NCI-H1417 (cell line): ENCODE measurements at regions not wholly inside any gene's neighbourhood (a gene's known extent, or its start where the extent isn't known, plus 50 kb on each side); places are given as distances from the start of the nearest gene placed in this dataset.
A peak's percentile ranks its signal among the peaks of the same experiment; 100 is the strongest.

Experiments used
- DNase-seq, 3 experiments: peaks; one replicate each; lab custom pipeline; 2025; lab: John Stamatoyannopoulos, UW

DNA sequence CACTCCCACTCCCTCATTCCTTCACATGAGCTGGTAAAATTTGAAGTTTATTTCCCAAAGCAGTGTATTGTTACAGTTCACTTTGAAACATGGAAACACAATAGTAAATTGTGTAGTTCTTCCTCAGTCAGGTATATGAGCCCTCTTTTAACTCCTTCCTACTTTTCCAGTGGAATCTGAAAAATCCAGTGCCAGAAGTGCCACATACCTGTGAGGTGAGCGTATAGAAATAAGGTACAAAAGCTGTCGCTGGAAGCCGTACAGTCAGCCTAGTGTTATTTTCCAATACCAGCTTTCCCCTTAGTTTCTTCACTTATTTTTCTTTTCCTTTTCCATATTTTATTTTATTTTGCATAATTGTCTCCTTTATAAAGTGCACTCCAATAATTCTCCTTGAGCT lies 81.7 kb upstream of the CADM2 start:
- DNase-seq: no peak

DNA sequence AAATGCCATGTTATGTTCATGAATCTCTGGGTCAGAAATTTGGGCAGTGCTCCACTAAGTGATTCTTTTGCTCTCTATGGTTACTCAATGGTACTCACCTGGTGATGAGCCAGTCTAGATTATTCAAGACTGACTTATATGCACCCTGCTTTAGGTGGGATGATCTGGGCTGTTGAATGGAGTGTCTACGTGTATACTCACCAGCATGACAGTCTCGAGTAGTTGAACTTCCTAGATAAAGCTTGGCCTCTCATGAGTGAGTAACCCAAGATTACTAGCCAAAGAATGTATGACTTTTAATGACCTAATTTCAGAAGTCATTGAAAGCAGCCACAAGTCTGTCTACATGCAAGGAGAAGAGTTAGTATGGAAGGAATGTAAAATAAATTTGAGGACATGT lies 77.5 kb upstream of the CADM2 start:
- DNase-seq: no peak

DNA sequence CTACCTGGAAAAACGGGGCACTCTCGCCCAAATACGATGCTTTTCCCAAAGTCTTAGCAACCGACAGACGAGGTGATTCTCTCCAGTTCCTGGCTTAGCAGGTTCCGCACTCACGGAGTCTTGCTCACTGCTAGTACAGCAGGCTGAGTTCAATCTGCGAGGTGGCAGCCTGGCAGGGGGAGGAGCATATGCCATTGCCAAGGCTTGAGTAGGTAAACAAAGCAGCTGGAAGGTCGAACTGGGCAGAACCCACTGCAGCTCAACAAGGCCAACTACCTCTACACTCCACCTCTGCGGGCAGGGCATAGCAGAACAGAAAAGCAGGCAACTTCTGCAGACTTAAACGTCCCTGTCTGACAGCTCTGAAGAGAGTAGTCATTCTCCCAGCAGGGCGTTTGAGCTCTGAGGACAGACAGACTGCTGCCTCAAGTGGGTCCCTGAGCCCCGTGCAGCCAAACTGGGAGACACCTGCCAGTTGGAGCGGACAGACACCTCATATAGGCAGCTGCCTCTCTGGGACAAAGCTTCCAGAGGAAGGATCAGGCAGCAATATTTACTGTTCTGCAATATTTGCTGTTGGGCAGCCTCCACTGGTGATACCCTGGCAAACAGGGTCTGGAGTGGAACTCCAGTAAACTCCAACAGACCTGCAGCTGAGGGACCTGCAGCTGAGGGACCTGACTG lies 73.4 kb upstream of the CADM2 start:
- peak in 1 of 3 experiments; percentile 25 for DNase-seq

DNA sequence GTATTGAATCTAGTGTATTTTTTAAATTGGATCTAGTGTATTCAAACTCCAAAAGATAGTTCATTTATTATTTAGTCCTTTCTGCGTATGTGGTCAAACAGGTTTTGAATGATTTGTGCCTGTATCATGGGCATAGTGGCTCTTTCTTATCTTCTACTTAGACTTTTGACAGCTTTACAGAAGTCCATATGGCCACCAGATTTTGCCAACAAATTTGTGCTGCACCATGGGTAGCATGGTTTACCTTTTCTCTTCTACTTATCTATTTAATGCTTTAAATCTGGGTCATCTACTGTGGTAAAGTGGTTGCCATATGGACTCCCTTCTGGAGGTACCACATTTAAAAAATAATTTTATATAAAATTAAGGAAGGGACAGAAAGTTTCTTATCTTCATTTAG lies 66.9 kb upstream of the CADM2 start:
- DNase-seq: no peak

DNA sequence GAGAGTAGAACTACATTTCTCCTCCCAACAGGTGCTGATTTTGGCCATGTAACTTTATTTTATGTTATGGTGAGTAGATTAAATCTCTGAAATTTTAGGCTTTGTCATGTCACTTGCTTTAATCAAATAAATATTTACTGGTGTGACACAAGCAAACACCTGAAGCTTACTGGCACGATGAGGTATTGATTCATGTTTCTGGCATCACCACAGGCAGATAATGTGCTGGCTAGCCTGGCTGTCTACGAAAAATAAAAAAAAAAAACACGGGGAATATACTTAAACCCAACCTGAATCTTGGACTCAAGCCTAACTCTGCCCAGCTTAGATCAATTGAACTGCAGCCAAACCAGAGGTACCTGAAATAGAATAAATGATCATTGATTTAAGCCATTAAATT lies 65.6 kb upstream of the CADM2 start:
- peak in 1 of 3 experiments; percentile 4 for DNase-seq

DNA sequence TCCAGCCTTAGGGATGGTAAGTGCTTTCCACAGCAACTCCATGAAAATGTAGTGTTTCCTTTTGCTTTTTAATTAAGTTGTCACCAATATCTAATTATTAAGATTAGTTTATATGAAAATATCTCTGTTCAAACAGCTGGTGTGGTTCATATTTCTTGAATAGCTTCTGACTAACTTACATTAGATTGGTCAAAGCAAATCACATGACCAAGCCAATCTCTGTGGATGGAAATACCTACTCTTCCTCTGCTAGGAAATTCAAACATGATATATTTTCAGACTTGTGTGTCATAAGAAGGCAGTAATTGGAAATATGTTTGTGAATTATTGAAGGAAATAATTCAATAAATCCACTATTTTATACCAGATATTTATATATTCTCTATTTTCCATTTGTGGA lies 54.6 kb upstream of the CADM2 start:
- no peak for DNase-seq

DNA sequence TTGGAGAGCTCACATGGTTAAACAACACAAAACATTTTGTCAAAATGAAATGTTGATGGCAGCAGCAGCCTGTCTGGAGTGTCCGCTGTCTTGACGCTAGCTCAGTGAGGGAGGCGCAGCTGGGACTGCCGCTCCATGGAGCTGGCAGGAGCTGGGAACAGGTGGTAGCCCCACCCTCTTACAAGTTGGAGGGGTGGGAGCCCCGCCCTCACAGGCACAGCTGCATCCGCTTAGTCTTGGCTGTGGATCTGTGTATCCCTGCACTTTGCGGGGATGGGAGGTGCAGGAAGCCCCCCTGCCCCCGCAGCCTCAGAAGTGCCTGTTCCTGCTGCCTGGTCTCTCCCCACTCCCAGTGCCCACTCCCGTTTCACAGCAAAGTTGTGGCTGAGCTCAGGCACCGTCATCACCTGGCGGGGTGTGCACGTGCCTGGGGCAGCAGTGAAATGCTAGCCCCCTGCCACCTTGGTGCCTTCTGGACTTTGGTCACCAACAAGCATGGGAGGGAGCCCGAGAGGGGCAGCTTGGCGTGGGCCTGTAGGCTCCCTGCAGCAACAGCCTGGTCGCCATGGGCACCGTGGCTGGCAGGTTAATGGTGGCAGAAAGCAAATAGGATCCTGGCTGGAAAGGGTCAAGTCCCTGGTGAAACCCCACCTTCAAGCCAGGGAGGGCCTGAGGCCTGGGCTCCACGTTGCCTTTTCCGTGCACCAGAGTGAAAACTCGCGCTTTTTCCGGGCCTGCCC lies 53.8 kb upstream of the CADM2 start:
- peak in 2 of 3 experiments; percentile 46 to 71 for DNase-seq

DNA sequence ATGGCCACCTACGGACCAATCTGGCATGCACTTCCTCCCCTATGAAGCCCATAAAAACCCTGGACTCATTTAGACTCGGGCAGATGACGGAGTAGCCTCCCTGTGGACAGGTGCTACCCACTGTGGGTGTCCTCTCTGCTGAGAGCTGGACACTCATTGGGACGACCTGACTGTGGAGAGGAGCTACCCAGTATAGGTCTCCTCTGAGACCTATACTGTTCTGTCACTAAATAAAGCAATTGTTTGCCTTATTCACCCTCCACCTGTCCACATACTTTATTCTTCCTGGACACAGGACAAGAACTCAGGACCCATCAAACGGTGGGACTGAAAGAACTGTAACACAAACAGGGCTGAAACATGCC lies 53.3 kb upstream of the CADM2 start:
- DNase-seq: no peak

DNA sequence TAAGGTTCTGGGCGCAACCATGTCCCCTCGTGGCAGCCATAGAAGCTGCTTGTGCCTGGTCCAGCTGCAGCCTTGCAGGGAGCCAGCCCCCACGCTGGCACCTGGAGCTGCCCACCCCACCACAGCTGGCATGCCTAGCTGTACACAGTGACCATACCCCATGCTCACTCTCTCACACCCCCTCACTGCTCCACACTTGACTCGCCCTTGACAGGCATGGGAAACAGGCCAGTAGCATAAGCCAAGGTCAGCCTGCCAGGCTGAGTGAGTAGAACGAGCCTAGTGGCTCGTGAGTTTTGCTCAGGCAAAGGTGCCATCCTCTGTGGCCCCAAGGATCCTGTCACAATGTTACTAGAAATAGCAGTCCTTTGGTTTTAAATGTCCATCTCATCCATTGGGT lies 52.7 kb upstream of the CADM2 start:
- DNase-seq: no peak
